ENCODE measurements at regions not wholly inside any gene's neighbourhood (a gene's known extent, or its start where the extent isn't known, plus 50 kb on each side); places are given as distances from the start of the nearest gene placed in this dataset.

DNA sequence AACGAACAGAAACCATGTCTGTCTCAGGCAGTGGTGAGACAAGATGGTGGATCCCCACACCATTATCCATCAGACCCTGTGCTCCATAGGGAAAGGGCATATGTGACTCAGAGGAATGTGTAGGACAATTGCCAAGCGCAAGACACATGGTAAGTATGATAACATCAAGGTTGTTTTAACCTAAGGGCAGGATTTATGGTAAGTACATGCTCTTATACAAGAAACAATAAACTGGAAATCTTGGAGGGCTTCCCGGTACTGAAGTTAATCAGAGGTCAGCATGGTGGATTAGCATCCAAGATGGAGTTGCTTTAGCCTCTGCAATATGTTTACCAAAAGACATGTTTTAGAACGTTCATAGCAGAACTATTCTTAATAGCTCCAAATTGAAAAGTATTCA lies 355.0 kb downstream of the PPP1R2C start:
- no peaks in the 10 kb centered on the region for H3K4me1 ChIP-seq
- WGBS, 2 donors = 65 to 75% methylated on average over 4 of the region's 4 CpGs
- no peak overlapping the region for H3K4me3 ChIP-seq
- DNase-seq (no peak), ATAC-seq (no peak)
- H3K36me3 ChIP-seq (replicated peaks in 1 of 2; ENCODE audit: insufficient read depth in 1 of 2, low read depth in 2 of 2) = no peaks in the 10 kb centered on the region
- no peaks in the 10 kb centered on the region for H3K27me3 ChIP-seq
- TF ChIP-seq, protein P1, sequence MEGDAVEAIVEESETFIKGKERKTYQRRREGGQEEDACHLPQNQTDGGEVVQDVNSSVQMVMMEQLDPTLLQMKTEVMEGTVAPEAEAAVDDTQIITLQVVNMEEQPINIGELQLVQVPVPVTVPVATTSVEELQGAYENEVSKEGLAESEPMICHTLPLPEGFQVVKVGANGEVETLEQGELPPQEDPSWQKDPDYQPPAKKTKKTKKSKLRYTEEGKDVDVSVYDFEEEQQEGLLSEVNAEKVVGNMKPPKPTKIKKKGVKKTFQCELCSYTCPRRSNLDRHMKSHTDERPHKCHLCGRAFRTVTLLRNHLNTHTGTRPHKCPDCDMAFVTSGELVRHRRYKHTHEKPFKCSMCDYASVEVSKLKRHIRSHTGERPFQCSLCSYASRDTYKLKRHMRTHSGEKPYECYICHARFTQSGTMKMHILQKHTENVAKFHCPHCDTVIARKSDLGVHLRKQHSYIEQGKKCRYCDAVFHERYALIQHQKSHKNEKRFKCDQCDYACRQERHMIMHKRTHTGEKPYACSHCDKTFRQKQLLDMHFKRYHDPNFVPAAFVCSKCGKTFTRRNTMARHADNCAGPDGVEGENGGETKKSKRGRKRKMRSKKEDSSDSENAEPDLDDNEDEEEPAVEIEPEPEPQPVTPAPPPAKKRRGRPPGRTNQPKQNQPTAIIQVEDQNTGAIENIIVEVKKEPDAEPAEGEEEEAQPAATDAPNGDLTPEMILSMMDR (IDR thresholded peaks at IDR 0.05) = no peak
- no peak for TF ChIP-seq POLR2A (IDR thresholded peaks at IDR 0.05)
- intact Hi-C loops (cut with DNase I) = no loop called here
- H3K9me3 ChIP-seq = no peaks in the 10 kb centered on the region
- H3K27ac ChIP-seq = no peak overlapping the region

DNA sequence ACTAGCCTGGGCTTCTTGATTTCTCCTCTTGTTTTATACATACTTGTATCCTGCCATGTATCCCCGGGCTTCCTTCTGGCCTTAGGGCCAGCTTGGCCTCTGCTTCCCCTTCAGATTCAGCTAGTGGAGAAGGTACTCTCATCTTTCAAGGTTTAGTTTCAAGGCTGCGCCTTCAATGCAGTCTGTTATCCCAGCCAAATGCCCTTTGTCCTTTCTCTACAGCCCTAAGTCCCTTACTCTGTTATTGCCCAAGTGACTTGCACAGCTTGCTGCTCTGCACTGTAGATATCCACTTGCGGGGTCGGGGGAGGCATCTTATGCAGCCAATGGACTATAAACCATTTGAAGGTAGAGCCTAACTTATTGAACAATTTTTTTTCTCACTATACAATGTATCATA lies 357.5 kb downstream of the PPP1R2C start:
- ATAC-seq (no peak), DNase-seq (no peak)
- no peaks in the 10 kb centered on the region for H3K27me3 ChIP-seq
- H3K4me3 ChIP-seq = no peak overlapping the region
- 91 to 93% methylated on average over 4 of the region's 4 CpGs for WGBS, 2 donors
- intact Hi-C loops (cut with DNase I) = no loop called here
- H3K4me1 ChIP-seq = no peaks in the 10 kb centered on the region
- H3K27ac ChIP-seq = no peak overlapping the region
- TF ChIP-seq, protein P1 (IDR thresholded peaks at IDR 0.05) = no peak
- TF ChIP-seq POLR2A (IDR thresholded peaks at IDR 0.05) = no peak
- no peaks in the 10 kb centered on the region for H3K9me3 ChIP-seq
- H3K36me3 ChIP-seq (replicated peaks in 1 of 2; ENCODE audit: insufficient read depth in 1 of 2, low read depth in 2 of 2) = no peaks in the 10 kb centered on the region

DNA sequence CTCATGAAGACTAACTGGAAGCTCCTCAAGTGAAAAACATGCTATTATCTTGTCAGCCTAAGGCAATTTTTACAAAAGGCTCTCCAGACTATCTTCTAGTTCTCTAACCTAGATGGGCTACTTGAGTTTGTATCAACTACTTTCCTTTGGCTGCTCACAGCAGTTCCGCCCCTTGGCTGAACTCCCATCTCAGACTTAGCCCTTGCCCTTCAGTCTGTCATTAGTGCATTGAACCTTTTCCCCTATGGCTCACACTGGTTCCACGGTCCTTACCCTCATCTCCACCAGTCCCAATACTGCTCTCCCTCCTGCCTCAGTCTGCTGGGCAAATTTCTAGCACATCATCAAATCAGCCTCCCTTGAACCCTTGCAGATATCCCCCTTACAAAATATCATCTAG lies 362.3 kb downstream of the PPP1R2C start:
- 20 to 74% methylated on average over 1 to 2 of the region's 2 CpGs for WGBS, 2 donors
- ATAC-seq (no peak), DNase-seq (no peak)
- Histone ChIP-seq H3K4me3 (no peak overlapping the region), H3K9me3 (no peaks in the 10 kb centered on the region), H3K4me1 (no peaks in the 10 kb centered on the region), H3K36me3 (replicated peaks in 1 of 2; ENCODE audit: insufficient read depth in 1 of 2, low read depth in 2 of 2) (no peaks in the 10 kb centered on the region), H3K27ac (no peak overlapping the region), H3K27me3 (no peaks in the 10 kb centered on the region)
- TF ChIP-seq POLR2A (IDR thresholded peaks at IDR 0.05) = no peak
- TF ChIP-seq, protein P1 (IDR thresholded peaks at IDR 0.05) = no peak
- intact Hi-C loops (cut with DNase I) = no loop called here

DNA sequence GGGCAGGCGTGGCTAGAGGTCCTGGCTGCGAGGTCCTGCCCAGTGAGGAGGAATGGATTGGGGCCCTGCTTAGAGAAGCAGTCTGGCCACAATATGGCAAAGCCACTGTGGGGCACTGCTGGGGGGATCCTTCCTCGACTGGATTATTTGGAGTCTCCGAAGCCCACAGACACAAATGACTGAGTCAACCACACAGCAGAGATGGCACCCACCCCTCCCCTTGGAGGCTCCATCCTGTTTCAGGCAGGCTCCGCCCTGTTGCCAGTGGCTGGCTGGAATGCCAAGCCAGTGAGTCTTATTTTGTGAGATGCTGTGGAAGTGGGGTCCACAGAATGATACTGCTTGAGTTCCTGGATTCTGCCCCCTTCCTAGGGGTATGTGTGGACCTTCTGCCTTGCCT lies 363.9 kb downstream of the PPP1R2C start:
- Histone ChIP-seq H3K9me3 (no peaks in the 10 kb centered on the region), H3K4me3 (no peak overlapping the region), H3K4me1 (no peaks in the 10 kb centered on the region), H3K36me3 (replicated peaks in 1 of 2; ENCODE audit: insufficient read depth in 1 of 2, low read depth in 2 of 2) (no peaks in the 10 kb centered on the region), H3K27me3 (no peaks in the 10 kb centered on the region), H3K27ac (no peak overlapping the region)
- ATAC-seq (no peak), DNase-seq (no peak)
- 57% methylated on average over 3 of the region's 5 CpGs; no CpG with 5 or more reads in 1 of the 2 donors for WGBS, 2 donors
- TF ChIP-seq, protein P1 (IDR thresholded peaks at IDR 0.05) = no peak
- TF ChIP-seq POLR2A (IDR thresholded peaks at IDR 0.05) = no peak
- intact Hi-C loops (cut with DNase I) = no loop called here

DNA sequence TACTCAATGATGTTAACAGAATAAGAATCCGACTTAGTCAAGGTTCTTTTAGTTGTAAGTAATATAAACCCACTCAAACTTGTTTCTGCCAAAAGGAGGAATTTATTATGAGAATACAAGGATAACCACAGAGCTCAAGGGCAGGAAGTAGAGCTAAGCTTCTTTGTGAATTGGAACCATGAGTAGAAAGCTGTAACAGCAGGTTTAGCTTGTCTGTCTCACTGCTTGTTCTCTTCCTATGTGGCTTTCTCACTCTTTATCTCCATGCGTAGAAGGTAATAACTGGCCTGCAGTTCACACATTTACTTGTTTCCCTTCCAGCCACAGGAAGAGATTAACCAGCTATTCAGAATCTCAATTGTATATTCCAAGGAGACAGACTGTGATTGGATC lies 378.3 kb downstream of the PPP1R2C start:
- H3K4me3 ChIP-seq = no peak overlapping the region
- no peaks in the 10 kb centered on the region for H3K27me3 ChIP-seq
- no peaks in the 10 kb centered on the region for H3K36me3 ChIP-seq (replicated peaks in 1 of 2; ENCODE audit: insufficient read depth in 1 of 2, low read depth in 2 of 2)
- DNase-seq = no peak
- no peaks in the 10 kb centered on the region for H3K4me1 ChIP-seq
- intact Hi-C loops (cut with DNase I) = loop anchor here (10.0 kb wide), 1 partner anchor 55 kb away; no protein-coding TSS in a partner anchor
- H3K9me3 ChIP-seq = no peaks in the 10 kb centered on the region
- 39 to 60% methylated on average over 2 of the region's 2 CpGs for WGBS, 2 donors
- TF ChIP-seq POLR2A (IDR thresholded peaks at IDR 0.05) = no peak
- TF ChIP-seq, protein P1 (IDR thresholded peaks at IDR 0.05) = no peak
- H3K27ac ChIP-seq = no peak overlapping the region
- ATAC-seq = no peak

Measured in body of pancreas (tissue), 4 donors.